ENCODE measurements at regions not wholly inside any gene's neighbourhood (a gene's known extent, or its start where the extent isn't known, plus 50 kb on each side); places are given as distances from the start of the nearest gene placed in this dataset.

- DNase-seq (ENCODE audit: low read depth), result no peak
Observed at GRCh38 chr13:61477619-61478018, 62.0 kb upstream of the PCDH20 start.

GRCh38 chr13:61470786-61471185 lies 55.1 kb upstream of the PCDH20 start:
- DNase-seq (ENCODE audit: low read depth), result no peak

- DNase-seq (ENCODE audit: low read depth), result no peak
Observed at GRCh38 chr13:61466280-61466679, 50.6 kb upstream of the PCDH20 start.

Measured in iris pigment epithelial cell (primary cell).